Breast epithelium (tissue), 4 donors: ENCODE measurements at regions not wholly inside any gene's neighbourhood (a gene's known extent, or its start where the extent isn't known, plus 50 kb on each side); places are given as distances from the start of the nearest gene placed in this dataset.

Source experiments
- DNase-seq, 2 donors: peaks; one replicate each; pipeline ENCODE4 v3.0.0-alpha.2; 2019; ENCODE audit warnings: low spot score in 2 of 2
- H3K27ac ChIP-seq, 2 donors: fragments of 200-600 bp; sonication (generic) in 1 of 2; one replicate each; pipeline ENCODE4 v1.5.1; 2016 to 2019; ENCODE audit warnings: mild to moderate bottlenecking in 1 of 2
- H3K27me3 ChIP-seq, 2 donors: fragments of 200-600 bp; sonication (generic) in 1 of 2; one replicate each; pipeline versions ENCODE4 v1.5.1 to v1.6.0; 2017 to 2019; ENCODE audit warnings: control low read depth in 1 of 2, mild to moderate bottlenecking in 1 of 2
- H3K36me3 ChIP-seq: fragments of 200-600 bp; one replicate; pipeline ENCODE4 v1.5.1; 2019
- H3K4me1 ChIP-seq, 2 donors: fragments of 200-600 bp; sonication (generic); one replicate each; pipeline ENCODE4 v1.5.1; 2016 to 2019; ENCODE audit warnings: control low read depth in 1 of 2
- H3K4me3 ChIP-seq, 3 donors: fragments of 200-600 bp; sonication (generic); 1 replicate in 2 of 3; 2 replicates in 1 of 3; pipeline ENCODE4 v1.5.1; 2016 to 2019; ENCODE audit warnings: mild to moderate bottlenecking in 3 of 3, moderate library complexity in 2 of 3
- H3K9me3 ChIP-seq, 2 donors: fragments of 200-600 bp; sonication (generic) in 1 of 2; one replicate each; pipeline ENCODE4 v1.5.1; 2016 to 2019; ENCODE audit warnings: control low read depth in 1 of 2
- CTCF ChIP-seq, 3 donors: fragments of 450-650 bp; IDR thresholded peaks; one replicate each; pipeline ENCODE4 v1.5.1; 2016 to 2017; ENCODE audit warnings: antibody characterized with exemption in 3 of 3, mild to moderate bottlenecking in 3 of 3, moderate library complexity in 3 of 3
- POLR2A ChIP-seq: fragments of 450-650 bp; IDR thresholded peaks from one replicate; pipeline ENCODE4 v1.6.1; 2016; ENCODE audit warnings: antibody characterized with exemption, mild to moderate bottlenecking, moderate library complexity
- POLR2AphosphoS5 ChIP-seq, 3 donors: sonication (generic); formaldehyde crosslinking; IDR thresholded peaks; one replicate each; pipeline ENCODE4 v1.6.1; 2017; ENCODE audit warnings: antibody characterized with exemption in 3 of 3
- intact Hi-C: fragments of 100-400 bp; cut with DNase I; formaldehyde crosslinking; loops from one replicate; pipeline ENCODE4 v1.15.1; 2023; ENCODE audit warnings: low total_unique reads

- TF ChIP-seq CTCF (IDR thresholded peaks at IDR 0.05) (no peak), POLR2A (no peak), POLR2AphosphoS5 (IDR thresholded peaks at IDR 0.05) (no peak)
- intact Hi-C loops: no loop called here
Measured at GRCh38 chr1:99133756-99134500, 129.3 kb upstream of the PLPPR5 start.

GRCh38 chr1:99137554-99138206 lies 126.6 kb upstream of the PLPPR4 start:
- Histone ChIP-seq H3K4me3 (no peak overlapping the region), H3K27me3 (no peaks in the 10 kb centered on the region), H3K9me3 (no peaks in the 10 kb centered on the region), H3K27ac (no peak overlapping the region), H3K36me3 (no peaks in the 10 kb centered on the region), H3K4me1 (no peaks in the 10 kb centered on the region)
- DNase-seq: no peak
- TF ChIP-seq POLR2AphosphoS5 (IDR thresholded peaks at IDR 0.05) (no peak), CTCF (IDR thresholded peaks at IDR 0.05) (no peak), POLR2A (no peak)
- intact Hi-C loops: loop anchor here (5.0 kb wide), 1 partner anchor 1205 kb away; no protein-coding TSS in a partner anchor

More at GRCh38 chr1:99133756-99134500, 129.3 kb upstream of the PLPPR5 start:
- no peak overlapping the region for H3K27ac ChIP-seq
- no peaks in the 10 kb centered on the region for H3K27me3 ChIP-seq
- no peaks in the 10 kb centered on the region for H3K36me3 ChIP-seq
- no peak for DNase-seq
- H3K9me3 ChIP-seq: no peaks in the 10 kb centered on the region
- no peaks in the 10 kb centered on the region for H3K4me1 ChIP-seq
- no peak overlapping the region for H3K4me3 ChIP-seq

- TF ChIP-seq POLR2A (no peak), CTCF (IDR thresholded peaks at IDR 0.05) (no peak)
- Histone ChIP-seq H3K27me3 (no peaks in the 10 kb centered on the region), H3K4me3 (no peak overlapping the region), H3K27ac (no peak overlapping the region), H3K4me1 (no peaks in the 10 kb centered on the region), H3K36me3 (no peaks in the 10 kb centered on the region), H3K9me3 (no peaks in the 10 kb centered on the region)
- intact Hi-C loops: loop anchor here (5.0 kb wide), 1 partner anchor 1202 kb away; no protein-coding TSS in a partner anchor
- DNase-seq: no peak
Measured at GRCh38 chr1:99139876-99140275, 124.4 kb upstream of the PLPPR4 start.

GRCh38 chr1:99146129-99146848 lies 118.0 kb upstream of the PLPPR4 start:
- intact Hi-C loops: no loop called here
- Histone ChIP-seq H3K27ac (no peak overlapping the region), H3K4me1 (no peaks in the 10 kb centered on the region), H3K9me3 (no peaks in the 10 kb centered on the region), H3K27me3 (no peaks in the 10 kb centered on the region), H3K36me3 (no peaks in the 10 kb centered on the region), H3K4me3 (no peak overlapping the region)
- TF ChIP-seq POLR2A (no peak), CTCF (IDR thresholded peaks at IDR 0.05) (no peak)
- no peak for DNase-seq

GRCh38 chr1:99149952-99150351 lies 114.3 kb upstream of the PLPPR4 start:
- no peak overlapping the region for H3K27ac ChIP-seq
- intact Hi-C loops: no loop called here
- H3K36me3 ChIP-seq: no peaks in the 10 kb centered on the region
- TF ChIP-seq CTCF (IDR thresholded peaks at IDR 0.05) (no peak), POLR2A (no peak), POLR2AphosphoS5 (IDR thresholded peaks at IDR 0.05) (no peak)
- no peak for DNase-seq
- H3K4me3 ChIP-seq: no peak overlapping the region
- H3K4me1 ChIP-seq: no peaks in the 10 kb centered on the region
- no peaks in the 10 kb centered on the region for H3K9me3 ChIP-seq
- H3K27me3 ChIP-seq: no peaks in the 10 kb centered on the region
